Right lobe of liver (tissue), 4 donors: ENCODE measurements at regions not wholly inside any gene's neighbourhood (a gene's known extent, or its start where the extent isn't known, plus 50 kb on each side); places are given as distances from the start of the nearest gene placed in this dataset.

ENCODE experiments used
- CTCF ChIP-seq, 4 donors: fragments of 200-600 bp in 3 of 4; fragments of 450-650 bp in 1 of 4; IDR thresholded peaks; one replicate each; pipeline versions ENCODE4 v1.5.1 to v1.8.0; 2016 to 2022; ENCODE audit warnings: antibody characterized with exemption in 4 of 4, mild to moderate bottlenecking in 2 of 4
- POLR2A ChIP-seq: fragments of 450-650 bp; IDR thresholded peaks from one replicate; pipeline ENCODE4 v1.6.1; 2017; ENCODE audit warnings: antibody characterized with exemption, mild to moderate bottlenecking
- donor health status: DM: no; HTN: no; CAD: no.
- donor health status: DM: no; HTN: no; CAD: no.
- donor health status: DM: no; HTN: yes; CAD: no.

- no peak for TF ChIP-seq POLR2A
- no peak for TF ChIP-seq CTCF (IDR thresholded peaks at IDR 0.05)
Measured at GRCh38 chr6:120954111-120954510, 380.2 kb downstream of the TBC1D32 start.
